AG08395 (cell line): ENCODE measurements at regions not wholly inside any gene's neighbourhood (a gene's known extent, or its start where the extent isn't known, plus 50 kb on each side); places are given as distances from the start of the nearest gene placed in this dataset.
A peak's percentile ranks its signal among the peaks of the same experiment; 100 is the strongest.

Source experiments
- DNase-seq: peaks from one replicate; pipeline ENCODE4 v3.0.0; 2012; ENCODE audit warnings: mixed read lengths, low spot score

DNA sequence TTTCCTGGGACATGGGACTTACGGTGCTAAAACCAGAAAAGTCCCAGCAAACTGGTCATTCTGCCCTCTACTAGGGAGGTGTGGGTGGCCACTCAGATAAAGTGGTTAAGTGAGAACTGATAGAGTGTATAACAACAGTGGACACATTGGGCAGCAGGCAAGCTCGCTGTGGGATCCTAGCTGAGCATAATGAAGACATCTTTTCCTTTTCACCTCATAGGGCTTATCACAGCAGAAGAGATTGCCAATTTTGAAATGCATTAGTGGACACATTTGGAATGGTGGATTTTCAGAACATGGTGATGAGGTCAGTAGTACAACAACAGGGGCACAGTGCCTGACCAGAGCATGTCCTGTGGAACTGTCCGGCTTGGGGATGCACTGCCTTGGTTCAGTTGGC lies 477.1 kb upstream of the KIF2A start:
- no peak for DNase-seq

DNA sequence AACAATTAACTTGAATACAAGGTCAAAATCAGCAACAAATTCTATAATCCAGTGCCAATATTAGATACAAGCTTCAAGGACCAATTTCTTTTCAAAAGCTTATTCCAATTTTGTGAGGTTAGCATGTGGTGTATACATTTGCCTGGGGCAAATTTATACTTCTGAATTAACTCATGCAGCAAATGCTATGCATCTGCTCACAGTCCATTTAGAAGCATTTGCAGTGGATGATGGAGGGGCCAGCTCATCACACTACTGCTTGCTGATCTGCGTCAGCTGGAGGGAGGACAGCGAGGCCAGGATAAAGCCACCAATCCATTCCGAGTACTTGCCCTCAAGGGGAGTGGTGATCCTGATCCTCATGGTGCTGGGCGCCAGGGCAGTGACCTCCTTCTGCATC lies 474.3 kb upstream of the KIF2A start:
- no peak for DNase-seq

DNA sequence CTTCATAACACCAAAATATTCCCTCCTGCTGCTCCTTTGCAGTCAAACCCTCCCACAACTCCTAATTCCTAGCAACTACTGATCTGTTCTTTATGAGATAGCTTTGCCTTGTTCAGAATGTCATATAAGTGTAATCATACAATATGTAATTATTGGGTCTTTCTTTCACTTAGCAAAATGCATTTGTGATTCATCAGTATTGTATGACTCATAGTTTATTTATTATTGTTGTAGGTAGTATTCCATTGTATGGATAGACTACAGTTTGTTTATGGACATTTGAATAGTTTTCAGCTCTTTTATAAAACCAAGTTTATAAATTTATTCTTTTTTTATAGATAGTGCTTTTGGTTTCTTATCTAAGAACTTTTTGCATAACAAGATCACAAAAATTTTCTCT lies 468.2 kb upstream of the KIF2A start:
- no peak for DNase-seq

DNA sequence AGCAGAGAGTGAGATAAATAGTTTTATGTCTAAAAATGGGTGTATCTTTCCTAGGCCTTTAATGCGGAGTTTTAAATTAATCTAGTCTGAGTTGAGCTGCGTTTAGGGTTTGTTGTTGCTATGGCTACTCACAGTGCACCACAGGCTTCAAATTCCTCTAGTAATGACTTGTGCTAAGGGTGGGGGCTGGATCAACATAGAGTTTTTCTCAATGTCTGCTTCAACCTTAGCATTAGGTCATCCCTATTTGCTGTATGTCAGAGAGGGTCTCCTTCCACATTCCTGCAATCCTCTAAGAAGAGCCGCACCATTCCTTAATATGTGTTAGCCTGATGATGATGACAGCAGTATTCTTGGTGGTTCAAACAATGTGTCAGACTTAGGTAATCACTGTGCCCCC lies 465.6 kb upstream of the KIF2A start:
- no peak for DNase-seq

DNA sequence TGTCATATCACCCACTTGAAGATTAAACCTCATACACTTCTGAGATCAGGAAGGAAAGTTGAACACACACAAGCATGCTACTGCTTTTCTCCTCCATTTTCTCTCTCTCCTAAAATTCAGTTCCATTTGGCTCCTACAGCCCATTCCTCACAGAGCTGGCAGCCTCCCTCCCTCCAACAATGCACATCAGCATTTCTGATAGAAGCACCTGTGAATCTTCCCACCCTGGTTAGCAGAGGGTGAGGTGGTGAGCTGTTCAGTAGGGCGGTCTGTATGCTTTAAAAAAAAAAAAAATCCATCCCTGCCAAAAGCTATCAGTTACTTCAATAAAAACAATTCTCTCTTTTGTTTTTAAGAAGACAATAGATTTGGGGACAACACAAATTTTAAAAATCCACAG lies 463.2 kb upstream of the KIF2A start:
- DNase-seq, result no peak

DNA sequence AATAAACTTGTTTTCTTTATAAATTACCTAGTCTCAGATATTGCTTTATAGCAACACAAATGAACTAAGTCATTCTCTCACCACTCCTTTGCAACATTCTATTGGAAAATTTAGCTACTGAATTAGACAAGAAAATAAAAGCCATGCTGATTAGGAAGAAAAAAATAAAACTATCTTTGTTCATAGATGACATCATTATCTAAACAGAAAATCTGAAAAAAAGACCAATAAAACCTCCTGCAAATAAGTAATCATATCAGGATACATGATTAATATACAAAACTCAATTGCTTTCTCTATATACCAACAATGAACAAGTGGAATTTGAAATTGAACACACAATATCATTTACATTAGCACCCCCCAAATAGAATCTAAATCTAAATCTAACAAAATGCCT lies 455.3 kb upstream of the KIF2A start:
- no peak for DNase-seq

DNA sequence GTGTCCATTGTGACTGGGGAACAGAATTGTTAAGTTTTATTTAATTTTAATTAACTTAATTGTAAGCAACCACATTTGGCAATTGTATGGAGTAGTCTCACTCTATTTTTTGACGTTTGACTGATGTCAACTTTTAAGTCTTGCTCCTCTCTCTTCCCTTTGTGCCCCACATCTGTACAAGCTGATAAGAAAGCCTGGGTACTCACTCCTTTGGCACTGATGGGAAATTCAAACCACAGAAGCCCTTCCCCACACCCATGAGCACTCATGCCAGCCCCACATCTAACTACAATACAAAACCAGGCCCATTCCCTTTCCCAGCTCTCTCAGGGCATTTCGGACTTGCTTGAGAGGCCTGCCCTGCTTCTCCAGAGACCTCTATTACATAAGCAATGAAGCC lies 451.5 kb upstream of the KIF2A start:
- DNase-seq, result no peak

DNA sequence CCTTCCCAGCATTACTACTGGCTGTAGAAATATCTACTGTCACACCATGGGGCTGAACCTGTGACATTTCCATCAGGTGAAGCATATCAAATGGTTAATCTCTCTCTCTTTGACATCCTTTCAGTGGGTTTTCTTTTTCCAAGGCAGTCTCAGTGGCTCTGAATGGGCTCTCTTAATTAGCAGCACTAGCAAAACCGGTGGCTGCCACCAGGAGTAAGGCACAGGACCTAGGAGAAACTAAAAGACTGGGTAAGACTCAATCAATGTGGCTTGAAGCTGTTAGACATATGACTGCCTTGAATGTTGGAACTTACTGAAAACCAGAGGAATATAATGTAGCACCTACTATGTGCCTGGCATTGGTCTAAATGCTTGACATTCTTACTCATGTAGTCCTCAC lies 445.0 kb upstream of the KIF2A start:
- DNase-seq, result no peak

DNA sequence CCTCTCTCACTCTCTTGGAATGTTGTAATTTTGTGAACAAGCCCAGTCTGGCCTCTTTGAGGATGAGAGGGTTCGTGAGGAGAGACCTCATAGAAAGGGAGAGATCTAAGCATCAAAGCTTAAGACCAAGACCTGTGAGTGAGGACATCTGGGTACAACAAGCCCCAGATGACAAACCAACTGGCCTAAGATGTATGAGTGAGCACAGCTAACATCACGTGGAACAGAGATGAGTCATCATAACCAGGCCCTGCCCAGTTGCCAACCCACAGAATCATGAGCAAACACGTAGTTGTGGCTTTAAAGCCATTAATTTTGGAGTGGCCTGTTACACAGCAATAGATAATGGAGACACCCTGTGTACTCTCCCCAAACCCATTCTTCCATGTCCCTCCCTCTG lies 439.1 kb upstream of the KIF2A start:
- peak; percentile 26 for DNase-seq

DNA sequence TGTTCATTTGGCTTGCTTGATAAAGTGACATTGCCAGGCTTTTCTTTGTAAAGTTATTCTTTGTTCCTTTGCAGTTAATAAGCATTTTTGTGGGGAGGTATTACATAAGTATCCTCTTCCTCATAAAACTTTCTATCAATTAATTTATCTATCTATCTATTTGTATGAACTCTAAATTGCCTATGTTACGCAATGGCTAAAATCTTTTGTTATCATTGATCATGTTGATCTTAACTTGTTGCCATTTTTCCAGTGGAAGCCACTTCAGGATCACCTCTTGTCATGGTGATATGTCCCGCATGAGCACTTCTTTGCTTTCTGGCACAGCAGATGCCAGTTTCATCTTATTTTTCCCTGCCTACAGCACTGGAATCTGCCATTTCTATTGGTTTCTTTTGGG lies 436.7 kb upstream of the KIF2A start:
- no peak for DNase-seq

DNA sequence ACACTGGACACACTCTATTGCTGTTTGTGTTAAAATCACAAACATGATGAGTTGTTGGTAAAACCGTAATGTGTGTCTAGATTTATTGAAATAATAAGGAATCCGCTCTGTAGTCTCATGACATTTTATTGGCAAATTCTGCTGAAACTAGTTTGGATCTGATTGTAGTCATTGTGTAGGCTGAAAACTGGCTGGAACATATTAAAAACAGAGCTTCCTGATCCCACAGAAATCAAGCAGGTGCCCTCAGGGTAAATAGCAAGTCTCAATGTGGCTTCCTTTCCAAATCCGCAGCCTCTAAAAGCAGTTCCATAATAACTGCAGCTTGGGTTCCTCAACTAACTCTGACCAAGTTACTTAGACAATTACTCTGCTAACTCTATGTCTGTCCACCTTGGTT lies 427.5 kb upstream of the KIF2A start:
- no peak for DNase-seq

DNA sequence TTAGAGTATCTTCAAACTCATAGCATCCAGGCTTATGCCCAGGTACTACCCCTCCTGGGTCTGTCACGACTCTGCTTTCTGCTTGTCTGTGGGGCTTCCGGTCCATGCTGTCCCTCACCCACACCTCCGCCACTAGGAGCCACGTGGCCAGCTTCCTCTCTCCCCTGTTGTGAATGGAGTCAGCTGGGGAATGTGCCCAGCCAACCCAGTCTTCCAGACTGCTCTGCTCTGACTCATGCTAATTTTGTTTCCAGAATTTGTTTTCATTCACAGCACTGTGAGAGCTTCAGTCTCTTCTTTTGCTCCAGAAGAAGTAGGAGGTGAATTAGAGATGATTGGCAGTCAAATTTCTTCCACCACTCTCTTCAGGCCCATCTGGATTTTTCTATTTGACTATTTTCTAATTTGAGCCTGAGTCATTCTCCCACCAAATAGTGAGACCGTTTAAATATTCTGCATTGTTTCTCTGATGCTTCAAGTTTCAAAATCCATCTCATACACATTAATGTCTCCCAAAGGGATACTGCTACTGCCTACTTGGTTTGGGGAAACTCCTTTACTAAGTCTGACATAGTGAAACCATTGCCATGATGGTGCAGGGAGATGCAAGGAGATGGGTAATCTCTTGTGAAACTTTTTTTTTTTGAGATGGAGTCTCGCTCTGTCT lies 424.1 kb upstream of the KIF2A start:
- DNase-seq, result no peak

DNA sequence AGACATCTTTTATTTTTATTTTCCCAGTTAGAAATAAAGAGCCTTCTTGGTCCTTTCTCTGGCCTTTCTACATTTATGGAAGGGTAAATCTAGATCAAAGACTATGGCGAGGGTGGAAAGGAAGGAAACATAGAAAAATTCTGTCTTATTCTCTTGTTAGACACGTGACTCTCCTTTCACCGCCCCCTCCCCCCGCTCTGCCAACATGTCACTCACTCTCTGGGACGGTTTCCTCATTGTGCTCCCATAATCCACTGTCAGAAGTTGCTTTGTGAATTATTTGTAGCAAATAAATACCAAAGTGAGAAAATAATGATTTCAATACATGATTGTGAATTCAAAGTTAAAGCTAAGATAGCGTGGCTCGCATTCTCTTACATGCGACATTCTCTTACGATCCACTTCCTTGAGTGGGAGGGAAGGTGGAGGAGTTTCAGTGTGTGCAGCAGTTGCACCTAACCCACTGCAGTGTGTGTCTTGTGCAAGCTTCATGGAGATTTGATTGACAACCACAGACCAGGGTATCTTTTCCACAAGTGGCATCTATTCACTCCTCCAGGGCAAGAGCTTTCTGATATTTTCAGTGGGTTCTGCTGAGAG lies 423.0 kb upstream of the KIF2A start:
- no peak for DNase-seq

DNA sequence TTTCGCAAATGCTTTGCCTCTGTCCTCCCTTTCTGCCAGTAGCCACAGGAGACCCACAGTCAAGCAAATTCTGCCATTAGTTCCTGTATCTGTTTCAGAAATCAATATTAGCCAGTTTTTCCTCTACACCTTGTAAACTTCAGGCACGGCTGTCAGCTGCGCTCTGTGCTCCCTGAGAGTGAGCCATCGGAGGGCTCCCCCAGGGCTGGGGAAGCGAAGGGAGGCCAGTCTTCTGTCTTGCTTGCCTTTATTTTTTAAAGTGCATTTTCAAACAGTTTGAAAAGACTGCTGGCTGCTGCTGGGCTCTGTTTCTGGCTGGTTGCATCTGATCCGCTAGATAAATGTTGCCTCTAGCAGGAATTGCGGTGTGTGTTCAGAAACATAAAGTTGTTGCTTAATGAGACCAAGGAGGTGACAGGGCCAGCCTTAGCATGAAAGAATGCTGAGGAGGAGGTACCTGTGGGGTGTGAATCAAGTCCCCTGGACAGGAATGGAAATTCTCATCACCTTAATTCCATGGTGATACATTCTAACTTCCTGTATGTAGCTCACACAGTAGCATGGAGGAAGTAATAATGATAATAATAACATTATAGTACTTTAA lies 421.7 kb upstream of the KIF2A start:
- no peak for DNase-seq

DNA sequence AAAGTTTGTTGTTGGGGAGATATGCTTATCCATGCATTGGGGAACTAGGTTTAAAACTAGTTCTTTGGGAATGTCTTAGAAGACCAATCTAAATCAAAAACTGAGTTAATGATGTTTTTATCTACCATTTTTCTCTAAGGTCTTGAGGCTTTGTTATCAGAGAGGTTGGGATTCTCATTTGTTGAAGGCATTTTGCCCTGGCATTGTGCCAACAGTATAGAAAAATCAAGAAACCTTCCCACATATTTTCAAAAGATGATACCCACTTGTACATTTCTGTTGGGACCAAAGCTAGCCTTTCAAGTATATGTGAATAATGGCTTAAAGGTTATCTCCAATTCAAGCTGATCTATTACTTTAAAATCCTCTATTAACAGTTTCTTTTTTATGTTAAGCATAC lies 419.8 kb upstream of the KIF2A start:
- no peak for DNase-seq

DNA sequence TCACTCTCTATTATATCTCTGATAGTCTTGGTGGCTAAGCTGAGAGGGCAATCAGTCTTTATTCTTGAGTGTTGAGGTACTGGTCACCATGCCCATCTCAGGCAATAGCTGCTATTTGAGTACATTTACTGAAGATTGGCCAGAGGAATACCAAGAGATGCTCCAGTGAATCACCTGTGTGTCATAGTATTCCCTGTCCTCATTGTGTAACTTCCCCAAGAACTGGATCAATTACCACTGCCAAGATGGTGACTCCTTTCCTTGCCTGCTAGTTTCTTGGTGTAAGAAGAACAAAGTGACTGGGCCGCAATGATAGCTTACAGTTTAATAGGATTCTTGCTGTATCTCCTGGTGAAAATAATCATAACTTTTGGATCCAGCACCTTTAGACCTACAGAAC lies 418.7 kb upstream of the KIF2A start:
- no peak for DNase-seq

DNA sequence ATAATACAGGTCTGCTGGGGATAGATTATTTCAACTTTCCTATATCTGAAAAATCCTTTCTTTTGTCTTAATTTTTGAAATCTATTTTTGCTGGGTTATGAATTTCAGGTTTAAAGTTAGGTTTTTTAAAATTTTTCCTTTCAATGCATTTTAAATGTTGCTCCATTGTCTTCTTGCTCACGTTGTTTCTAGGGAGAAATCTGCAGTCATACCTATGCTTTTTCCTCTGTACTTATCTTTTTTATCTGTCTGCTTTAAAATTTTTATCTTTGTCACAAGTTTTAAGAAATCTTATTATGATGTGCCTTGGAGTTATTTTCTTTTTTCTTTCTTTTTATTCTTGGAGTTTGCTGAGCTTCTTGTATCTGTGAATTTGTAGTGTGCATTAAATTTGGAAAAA lies 412.0 kb upstream of the KIF2A start:
- no peak for DNase-seq

DNA sequence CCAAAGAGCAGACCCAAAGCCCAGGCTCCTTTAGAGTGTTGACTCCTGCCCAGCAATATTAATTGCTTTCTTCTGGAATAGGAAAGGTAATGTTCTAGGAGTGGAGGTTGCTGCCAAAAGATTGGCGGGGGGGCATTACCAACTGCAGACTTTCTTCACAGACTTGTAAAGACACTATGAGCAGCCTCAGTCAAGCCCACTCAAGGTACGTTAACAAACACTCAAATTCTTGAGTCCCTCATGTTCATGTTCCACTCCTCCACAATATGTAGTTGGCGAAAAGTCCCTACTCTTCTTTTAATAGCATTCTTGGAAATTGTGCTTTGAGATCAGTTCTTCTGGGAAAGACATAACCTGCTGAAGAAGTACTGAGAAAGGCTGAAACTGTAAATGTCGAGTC lies 409.2 kb upstream of the KIF2A start:
- DNase-seq, result no peak

DNA sequence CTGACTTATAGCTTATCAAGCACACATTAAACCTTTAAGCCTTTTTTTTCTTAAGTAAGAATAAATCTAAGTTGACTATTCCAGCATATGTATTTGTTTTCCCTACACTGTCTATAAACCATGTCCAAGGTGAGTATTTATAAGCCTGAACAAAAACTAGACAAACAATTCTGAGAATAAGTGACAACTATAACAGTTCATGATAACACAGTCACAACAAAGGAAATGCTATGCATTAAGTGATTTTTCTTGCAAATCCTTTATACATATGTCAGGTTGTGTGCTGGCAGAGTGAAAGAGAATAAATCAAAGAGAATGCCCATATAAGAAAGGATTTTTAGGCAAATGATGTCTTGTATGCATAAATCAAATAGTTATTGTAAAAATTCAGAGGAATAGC lies 408.8 kb upstream of the KIF2A start:
- DNase-seq, result no peak

DNA sequence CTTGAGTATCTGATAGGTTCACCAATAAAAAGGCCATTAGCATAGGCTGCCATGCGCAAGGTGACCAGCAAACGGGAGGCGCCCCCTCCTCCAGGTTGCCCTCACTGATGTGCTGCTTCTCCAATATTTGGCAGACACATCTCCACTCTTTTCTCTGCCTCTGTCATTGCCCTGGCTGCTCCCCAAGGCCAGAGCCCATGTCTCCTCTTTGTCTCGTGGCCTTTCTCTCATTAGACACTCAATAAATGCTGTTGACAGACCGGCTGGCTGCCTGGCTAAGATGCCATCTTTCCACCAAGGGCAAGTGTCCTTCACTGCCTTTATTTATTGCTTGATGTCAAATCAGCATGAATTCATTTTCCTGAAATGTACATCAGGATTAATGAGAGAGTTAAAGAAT lies 404.0 kb upstream of the KIF2A start:
- no peak for DNase-seq

DNA sequence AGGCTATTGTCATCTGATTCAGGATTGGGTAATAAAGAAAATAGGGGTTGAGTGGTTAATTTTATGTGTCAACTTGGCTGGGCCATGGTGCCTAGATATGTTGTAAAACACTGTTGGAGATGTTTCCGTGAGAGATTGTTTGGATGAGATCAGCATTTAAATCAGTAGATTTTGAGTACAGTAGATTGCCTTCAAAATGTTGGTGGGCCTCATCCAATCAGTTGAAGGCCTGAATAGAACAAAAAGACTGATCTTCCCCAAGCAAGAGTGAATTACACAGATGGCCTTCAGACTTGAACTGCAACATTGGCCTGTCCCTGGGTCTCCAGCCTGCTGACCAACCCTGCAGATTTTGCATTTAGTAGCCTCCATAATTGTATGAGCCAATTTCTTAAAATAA lies 401.3 kb upstream of the KIF2A start:
- DNase-seq, result no peak

DNA sequence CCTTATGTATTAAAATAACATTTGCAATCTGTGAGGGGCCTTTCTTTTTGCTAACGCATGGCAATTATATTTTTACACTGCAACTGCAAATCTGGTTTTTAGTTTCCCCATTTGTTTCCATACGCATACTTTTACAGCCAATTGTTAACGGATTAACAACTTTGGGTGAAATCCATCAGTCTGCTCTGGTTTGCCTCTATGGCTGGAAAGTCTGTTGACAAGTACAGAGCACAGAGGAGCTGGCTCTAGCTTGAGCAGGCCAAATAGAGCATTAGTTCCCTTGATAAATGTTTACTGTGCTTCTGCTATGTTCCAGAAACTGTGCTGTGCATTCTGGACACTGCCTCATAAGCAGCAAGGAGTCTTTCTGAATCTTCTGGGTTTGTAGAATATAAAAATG lies 400.4 kb upstream of the KIF2A start:
- DNase-seq, result no peak

DNA sequence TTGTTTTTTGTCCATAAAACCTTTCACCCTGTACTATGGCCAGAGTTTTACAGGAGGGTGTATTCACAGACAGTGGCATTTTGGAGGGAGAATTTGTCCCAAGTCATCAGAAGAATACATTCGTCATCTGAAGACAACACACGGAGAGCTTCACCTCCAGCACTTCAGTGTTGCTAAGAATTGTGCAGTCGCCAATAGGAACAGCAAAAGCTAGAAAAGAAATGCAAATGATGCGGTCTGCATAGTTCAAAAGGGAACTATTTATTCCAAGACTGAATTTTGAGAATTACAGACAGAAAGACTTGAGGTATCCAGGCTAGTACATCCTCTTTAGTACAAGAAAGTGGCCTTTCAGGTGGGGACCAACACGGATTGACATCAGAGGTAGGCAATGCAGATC lies 399.2 kb upstream of the KIF2A start:
- DNase-seq, result no peak

DNA sequence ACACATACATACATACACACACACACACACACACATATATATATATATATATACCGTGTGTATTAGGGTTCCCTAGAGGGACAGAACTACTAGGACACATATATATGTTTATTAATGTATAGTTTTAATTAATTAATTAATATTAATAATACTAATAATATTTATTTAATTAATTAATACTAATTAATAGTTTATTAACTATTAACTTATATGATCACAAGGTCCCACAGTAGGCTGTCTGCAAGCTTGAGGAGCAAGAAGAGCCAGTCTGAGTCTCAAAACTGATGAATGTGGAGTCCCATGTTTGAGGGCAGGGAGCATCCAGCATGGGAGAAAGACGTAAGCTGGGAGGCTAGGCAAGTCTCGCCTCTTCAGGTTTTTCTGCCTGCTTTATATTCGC lies 398.0 kb upstream of the KIF2A start:
- DNase-seq, result no peak
